Activated CD8-positive, alpha-beta memory T cell treated with anti-CD3 and anti-CD28 coated beads, Interleukin-2, amount 10 ng/mL, durations not matched to agents 7 days and 5 days (primary cell): ENCODE measurements at regions not wholly inside any gene's neighbourhood (a gene's known extent, or its start where the extent isn't known, plus 50 kb on each side); places are given as distances from the start of the nearest gene placed in this dataset.

ENCODE experiments used
- ATAC-seq: fragments of 150-1000 bp; cut with Tn5 transposase; one replicate; pipeline ENCODE4 v1.10.0; 2021; ENCODE audit warnings: moderate library complexity
- CTCF ChIA-PET: fragments of 350-600 bp; sonication (Branson Sonifier 250); formaldehyde crosslinking; loops from one replicate; lab custom pipeline; 2021; ENCODE audit warnings: antibody characterized with exemption; lab: Charles Lee
- DNase-seq: peaks from one replicate; pipeline ENCODE4 v3.0.0-alpha.2; 2020
- H3K27ac Mint-ChIP-seq: one replicate; pipeline ENCODE4 v1.8.0; 2021; ENCODE audit warnings: mild to moderate bottlenecking, mixed read lengths
- H3K27me3 Mint-ChIP-seq: one replicate; pipeline ENCODE4 v1.8.0; 2021; ENCODE audit warnings: mixed read lengths
- H3K36me3 Mint-ChIP-seq: one replicate; pipeline ENCODE4 v1.8.0; 2021; ENCODE audit warnings: mild to moderate bottlenecking, mixed read lengths
- H3K4me1 Mint-ChIP-seq: one replicate; pipeline ENCODE4 v1.8.0; 2021; ENCODE audit warnings: mixed read lengths
- H3K4me3 Mint-ChIP-seq: one replicate; pipeline ENCODE4 v1.8.0; 2021; ENCODE audit warnings: mild to moderate bottlenecking, moderate library complexity, mixed read lengths
- H3K9me3 Mint-ChIP-seq: one replicate; pipeline ENCODE4 v1.8.0; 2022; ENCODE audit warnings: low read depth, mixed read lengths

GRCh38 chr6:21537637-21538036 lies 55.9 kb upstream of the SOX4 start:
- Mint-ChIP-seq H3K4me1 (no peaks in the 10 kb centered on the region), H3K4me3 (no peak overlapping the region), H3K27ac (no peak overlapping the region), H3K36me3 (no peaks in the 10 kb centered on the region), H3K9me3 (no peaks in the 10 kb centered on the region), H3K27me3 (peaks cover 13% of the 10 kb centered on the region)
- DNase-seq (no peak), ATAC-seq (no peak)
- CTCF ChIA-PET, result no interaction called here

- peaks cover 13% of the 10 kb centered on the region for H3K27me3 Mint-ChIP-seq
- no peak overlapping the region for H3K27ac Mint-ChIP-seq
- H3K9me3 Mint-ChIP-seq, result no peaks in the 10 kb centered on the region
- CTCF ChIA-PET, result no interaction called here
- ATAC-seq, result no peak
- no peaks in the 10 kb centered on the region for H3K36me3 Mint-ChIP-seq
- no peak for DNase-seq
- H3K4me3 Mint-ChIP-seq, result no peak overlapping the region
- no peaks in the 10 kb centered on the region for H3K4me1 Mint-ChIP-seq
These were observed 55.3 kb upstream of the SOX4 start for GRCh38 chr6:21538186-21538798.

DNA sequence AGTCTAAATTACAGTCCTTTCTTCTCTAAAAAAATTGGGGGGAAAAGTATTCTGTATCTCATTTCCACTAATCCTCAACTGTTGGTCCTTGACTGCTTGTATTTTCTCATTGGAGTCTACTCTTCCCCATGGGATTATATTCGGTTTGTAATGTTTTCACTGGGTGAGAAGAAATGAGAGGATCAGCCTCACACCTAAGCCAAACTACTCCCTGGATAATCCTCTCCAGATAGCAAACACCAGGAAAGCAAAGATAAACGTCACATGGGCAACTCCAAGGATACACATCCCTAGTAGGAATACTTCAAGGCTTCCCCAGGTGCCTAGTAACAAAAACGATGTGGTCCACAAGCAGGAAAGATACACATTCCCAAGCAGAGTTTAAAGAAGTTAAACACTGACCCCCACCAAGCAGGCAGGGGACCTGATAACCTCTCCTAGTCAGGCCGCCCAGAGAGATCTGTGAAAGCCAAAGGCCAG lies 53.9 kb upstream of the SOX4 start:
- peaks cover 9% of the 10 kb centered on the region for H3K27me3 Mint-ChIP-seq
- H3K9me3 Mint-ChIP-seq, result no peaks in the 10 kb centered on the region
- DNase-seq (no peak), ATAC-seq (no peak)
- no peaks in the 10 kb centered on the region for H3K4me1 Mint-ChIP-seq
- no peak overlapping the region for H3K4me3 Mint-ChIP-seq
- no peak overlapping the region for H3K27ac Mint-ChIP-seq
- no peaks in the 10 kb centered on the region for H3K36me3 Mint-ChIP-seq
- CTCF ChIA-PET, result no interaction called here
